Gastroesophageal sphincter (tissue), 4 donors: ENCODE measurements at regions not wholly inside any gene's neighbourhood (a gene's known extent, or its start where the extent isn't known, plus 50 kb on each side); places are given as distances from the start of the nearest gene placed in this dataset.

Source experiments
- ATAC-seq: fragments of 150-250 bp; one replicate; pipeline ENCODE4 v1.9.1; 2016; ENCODE audit warnings: mild to moderate bottlenecking, moderate library complexity
- H3K27ac ChIP-seq, 4 donors: fragments of 200-600 bp; sonication (generic) in 3 of 4; 1 replicate in 3 of 4; 2 replicates in 1 of 4; pipeline ENCODE4 v1.5.1; 2016 to 2019
- H3K27me3 ChIP-seq: fragments of 200-600 bp; sonication (generic); one replicate; pipeline ENCODE4 v1.5.1; 2019
- H3K36me3 ChIP-seq, 2 donors: fragments of 200-600 bp; sonication (generic); one replicate each; pipeline ENCODE4 v1.5.1; 2019; ENCODE audit warnings: control low read depth in 1 of 2
- H3K4me1 ChIP-seq, 3 donors: fragments of 200-600 bp; sonication (generic); 1 replicate in 2 of 3; 2 replicates in 1 of 3; pipeline ENCODE4 v1.5.1; 2016 to 2019; ENCODE audit warnings: control low read depth in 2 of 3
- H3K4me3 ChIP-seq, 2 donors: fragments of 200-600 bp; sonication (generic); one replicate each; pipeline ENCODE4 v1.5.1; 2019; ENCODE audit warnings: mild to moderate bottlenecking in 1 of 2, moderate library complexity in 1 of 2
- H3K9me3 ChIP-seq, 3 donors: fragments of 200-600 bp; sonication (generic); one replicate each; pipeline ENCODE4 v1.5.1; 2017 to 2019; ENCODE audit warnings: control low read depth in 2 of 3
- EP300 ChIP-seq: sonication (generic); formaldehyde crosslinking; IDR thresholded peaks from one replicate; pipeline ENCODE4 v1.6.1; 2017; ENCODE audit warnings: antibody characterized with exemption, mild to moderate bottlenecking
- POLR2A ChIP-seq, 2 donors: fragments of 450-650 bp; IDR thresholded peaks; one replicate each; pipeline ENCODE4 v1.6.1; 2017; ENCODE audit warnings: antibody characterized with exemption in 2 of 2, mild to moderate bottlenecking in 2 of 2, moderate library complexity in 1 of 2
- POLR2AphosphoS5 ChIP-seq: sonication (generic); formaldehyde crosslinking; IDR thresholded peaks from one replicate; pipeline ENCODE4 v1.6.1; 2017; ENCODE audit warnings: antibody characterized with exemption
- WGBS, 2 donors: methylation state at CpG; one replicate each; pipeline ENCODE4 v1.1.5; 2018; ENCODE audit warnings: low coverage in 1 of 2; 5-methylcytosine and 5-hydroxymethylcytosine counted together
- TF ChIP-seq, protein P1 (sequence below), 4 experiments: fragments of 200-600 bp in 2 of 4; fragments of 450-650 bp in 2 of 4; sonication (generic) in 1 of 4; IDR thresholded peaks; one replicate each; pipeline ENCODE4 v1.5.1; 2017 to 2019; ENCODE audit warnings: antibody characterized with exemption in 4 of 4, mild to moderate bottlenecking in 2 of 4, moderate library complexity in 2 of 4

DNA sequence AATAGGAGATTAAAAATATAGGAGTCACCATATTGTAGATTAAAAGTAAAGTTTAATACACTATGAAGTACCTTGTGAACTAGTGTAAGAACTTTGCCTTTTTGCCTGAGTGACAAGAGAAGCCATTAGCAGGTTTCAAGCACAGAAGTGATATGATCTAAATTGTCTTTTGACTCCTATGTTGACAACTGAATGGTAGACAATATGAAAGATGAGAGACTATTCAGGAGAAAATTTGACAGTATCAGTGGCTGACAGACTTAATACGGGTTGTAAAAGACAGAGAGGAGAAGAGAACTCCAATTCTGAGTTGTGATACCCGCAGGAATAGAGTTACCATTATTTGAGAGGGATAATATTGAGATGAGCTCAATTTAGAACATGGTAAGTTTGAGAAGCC, 1259.8 kb downstream of the PCDH7 start:
- no peak for TF ChIP-seq EP300
- TF ChIP-seq POLR2AphosphoS5: no peak
- TF ChIP-seq, protein P1, sequence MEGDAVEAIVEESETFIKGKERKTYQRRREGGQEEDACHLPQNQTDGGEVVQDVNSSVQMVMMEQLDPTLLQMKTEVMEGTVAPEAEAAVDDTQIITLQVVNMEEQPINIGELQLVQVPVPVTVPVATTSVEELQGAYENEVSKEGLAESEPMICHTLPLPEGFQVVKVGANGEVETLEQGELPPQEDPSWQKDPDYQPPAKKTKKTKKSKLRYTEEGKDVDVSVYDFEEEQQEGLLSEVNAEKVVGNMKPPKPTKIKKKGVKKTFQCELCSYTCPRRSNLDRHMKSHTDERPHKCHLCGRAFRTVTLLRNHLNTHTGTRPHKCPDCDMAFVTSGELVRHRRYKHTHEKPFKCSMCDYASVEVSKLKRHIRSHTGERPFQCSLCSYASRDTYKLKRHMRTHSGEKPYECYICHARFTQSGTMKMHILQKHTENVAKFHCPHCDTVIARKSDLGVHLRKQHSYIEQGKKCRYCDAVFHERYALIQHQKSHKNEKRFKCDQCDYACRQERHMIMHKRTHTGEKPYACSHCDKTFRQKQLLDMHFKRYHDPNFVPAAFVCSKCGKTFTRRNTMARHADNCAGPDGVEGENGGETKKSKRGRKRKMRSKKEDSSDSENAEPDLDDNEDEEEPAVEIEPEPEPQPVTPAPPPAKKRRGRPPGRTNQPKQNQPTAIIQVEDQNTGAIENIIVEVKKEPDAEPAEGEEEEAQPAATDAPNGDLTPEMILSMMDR (IDR thresholded peaks at IDR 0.05): no peak
- TF ChIP-seq POLR2A (IDR thresholded peaks at IDR 0.05): no peak
- H3K4me1 ChIP-seq: no peaks in the 10 kb centered on the region
- WGBS, 2 donors: 70% methylated on average over 2 of the region's 2 CpGs
- no peak overlapping the region for H3K4me3 ChIP-seq
- no peak overlapping the region for H3K27ac ChIP-seq
- no peaks in the 10 kb centered on the region for H3K36me3 ChIP-seq
- H3K9me3 ChIP-seq: no peaks in the 10 kb centered on the region
- no peak for ATAC-seq
- H3K27me3 ChIP-seq: no peaks in the 10 kb centered on the region

GRCh38 chr4:31983246-31983645, 1263.1 kb downstream of the PCDH7 start:
- no peak for ATAC-seq
- no peak overlapping the region for H3K27ac ChIP-seq
- TF ChIP-seq POLR2A (IDR thresholded peaks at IDR 0.05) (no peak), EP300 (no peak), POLR2AphosphoS5 (no peak)
- TF ChIP-seq, protein P1 (IDR thresholded peaks at IDR 0.05): no peak

DNA sequence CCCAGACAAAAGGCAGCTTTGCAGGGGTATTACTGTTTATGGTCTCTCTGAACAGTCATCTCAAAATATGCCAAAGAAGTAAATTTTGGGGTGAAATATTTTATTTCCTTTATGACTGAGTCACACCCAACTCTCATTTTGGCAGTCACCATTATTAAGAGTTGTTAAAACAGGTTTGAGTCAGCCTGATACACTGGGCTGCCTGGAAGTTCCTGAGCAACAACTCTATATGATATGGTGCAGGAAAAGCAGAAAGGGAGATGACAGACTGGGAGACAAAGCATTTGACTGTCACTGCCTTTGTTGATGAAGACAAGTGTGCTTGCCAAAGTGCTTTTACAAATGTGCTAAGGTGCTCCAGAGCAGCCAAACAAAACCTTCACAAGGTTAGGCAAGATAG, 1263.5 kb downstream of the PCDH7 start:
- H3K4me1 ChIP-seq: no peaks in the 10 kb centered on the region
- H3K9me3 ChIP-seq: peaks cover 0 to 1% (median 0%) of the 10 kb centered on the region in 3 donors
- ATAC-seq: no peak
- no peaks in the 10 kb centered on the region for H3K36me3 ChIP-seq
- no peak overlapping the region for H3K27ac ChIP-seq
- H3K27me3 ChIP-seq: no peaks in the 10 kb centered on the region
- TF ChIP-seq EP300: no peak
- TF ChIP-seq, protein P1 (IDR thresholded peaks at IDR 0.05): no peak
- no peak for TF ChIP-seq POLR2A (IDR thresholded peaks at IDR 0.05)
- TF ChIP-seq POLR2AphosphoS5: no peak
- H3K4me3 ChIP-seq: no peak overlapping the region

More at GRCh38 chr4:31983246-31983645, 1263.1 kb downstream of the PCDH7 start:
- 73 to 89% methylated on average over 1 of the region's 1 CpG for WGBS, 2 donors
- H3K9me3 ChIP-seq: no peaks in the 10 kb centered on the region
- no peaks in the 10 kb centered on the region for H3K27me3 ChIP-seq
- no peaks in the 10 kb centered on the region for H3K36me3 ChIP-seq
- H3K4me1 ChIP-seq: no peaks in the 10 kb centered on the region
- no peak overlapping the region for H3K4me3 ChIP-seq

- H3K36me3 ChIP-seq: no peaks in the 10 kb centered on the region
- H3K27ac ChIP-seq: no peak overlapping the region
- peaks cover 0 to 9% (median 0%) of the 10 kb centered on the region in 3 donors for H3K9me3 ChIP-seq
- TF ChIP-seq POLR2A (IDR thresholded peaks at IDR 0.05) (no peak), POLR2AphosphoS5 (no peak), EP300 (no peak)
- TF ChIP-seq, protein P1 (IDR thresholded peaks at IDR 0.05): no peak
- H3K4me3 ChIP-seq: no peak overlapping the region
- H3K4me1 ChIP-seq: no peaks in the 10 kb centered on the region
- no peak for ATAC-seq
- no peaks in the 10 kb centered on the region for H3K27me3 ChIP-seq
- 70 to 83% methylated on average over 1 to 2 of the region's 2 CpGs for WGBS, 2 donors
Measured at GRCh38 chr4:31984872-31985271, 1264.7 kb downstream of the PCDH7 start.

DNA sequence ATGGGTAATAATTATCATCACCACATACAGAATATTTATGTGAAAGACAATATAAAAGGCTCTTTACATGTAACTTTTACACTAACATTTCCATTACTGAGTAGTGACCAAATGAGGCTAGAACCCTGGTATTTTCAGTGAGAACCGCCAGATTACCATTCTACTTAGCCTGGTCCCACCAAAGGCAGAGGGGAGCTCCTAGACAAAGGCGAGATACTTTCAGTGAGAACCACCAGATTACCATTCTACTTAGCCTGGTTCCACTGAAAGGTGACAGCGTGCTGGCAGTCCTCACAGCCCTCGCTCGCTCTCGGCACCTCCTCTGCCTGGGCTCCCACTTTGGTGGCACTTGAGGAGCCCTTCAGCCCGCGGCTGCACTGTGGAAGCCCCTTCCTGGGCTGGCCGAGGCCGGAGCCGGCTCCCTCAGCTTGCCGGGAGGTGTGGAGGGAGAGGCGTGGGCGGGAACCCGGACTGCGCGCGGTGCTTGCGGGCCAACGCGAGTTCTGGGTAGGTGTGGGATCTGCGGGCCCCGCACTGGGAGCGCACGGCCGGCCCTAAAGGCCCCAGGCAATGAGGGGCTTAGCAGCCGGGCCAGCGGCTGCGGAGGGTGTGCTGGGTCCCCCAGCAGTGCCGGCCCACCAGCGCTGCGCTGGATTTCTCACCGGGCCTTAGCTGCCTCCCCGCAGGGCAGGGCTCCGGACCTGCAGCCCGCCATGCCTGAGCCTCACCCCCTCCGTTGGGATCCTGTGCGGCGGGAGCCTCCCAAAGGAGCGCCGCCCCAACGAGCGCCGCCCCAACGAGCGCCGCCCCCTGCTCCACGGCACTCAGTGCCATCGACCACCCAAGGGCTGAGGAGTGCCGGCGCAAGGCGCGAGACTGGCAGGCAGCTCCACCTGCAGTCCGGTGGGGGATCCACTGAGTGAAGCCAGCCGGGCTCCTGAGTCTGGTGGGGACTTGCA, 1276.1 kb downstream of the PCDH7 start:
- no peaks in the 10 kb centered on the region for H3K9me3 ChIP-seq
- H3K27me3 ChIP-seq: no peaks in the 10 kb centered on the region
- TF ChIP-seq EP300: no peak
- no peak for TF ChIP-seq POLR2A (IDR thresholded peaks at IDR 0.05)
- TF ChIP-seq, protein P1 (IDR thresholded peaks at IDR 0.05): no peak
- no peak for TF ChIP-seq POLR2AphosphoS5
- peak overlapping the region in 1 of 2 donors; percentile 11 for H3K4me3 ChIP-seq
- H3K4me1 ChIP-seq: no peaks in the 10 kb centered on the region
- no peak for ATAC-seq
- 85 to 94% methylated on average over 4 to 11 of the region's 55 CpGs for WGBS, 2 donors
- H3K27ac ChIP-seq: no peak overlapping the region
- H3K36me3 ChIP-seq: no peaks in the 10 kb centered on the region
